GM04503 (cell line): ENCODE measurements at regions not wholly inside any gene's neighbourhood (a gene's known extent, or its start where the extent isn't known, plus 50 kb on each side); places are given as distances from the start of the nearest gene placed in this dataset.

Source experiments
- DNase-seq: peaks from one replicate; pipeline ENCODE4 v3.0.0-alpha.2; 2012; ENCODE audit warnings: low read depth

DNA sequence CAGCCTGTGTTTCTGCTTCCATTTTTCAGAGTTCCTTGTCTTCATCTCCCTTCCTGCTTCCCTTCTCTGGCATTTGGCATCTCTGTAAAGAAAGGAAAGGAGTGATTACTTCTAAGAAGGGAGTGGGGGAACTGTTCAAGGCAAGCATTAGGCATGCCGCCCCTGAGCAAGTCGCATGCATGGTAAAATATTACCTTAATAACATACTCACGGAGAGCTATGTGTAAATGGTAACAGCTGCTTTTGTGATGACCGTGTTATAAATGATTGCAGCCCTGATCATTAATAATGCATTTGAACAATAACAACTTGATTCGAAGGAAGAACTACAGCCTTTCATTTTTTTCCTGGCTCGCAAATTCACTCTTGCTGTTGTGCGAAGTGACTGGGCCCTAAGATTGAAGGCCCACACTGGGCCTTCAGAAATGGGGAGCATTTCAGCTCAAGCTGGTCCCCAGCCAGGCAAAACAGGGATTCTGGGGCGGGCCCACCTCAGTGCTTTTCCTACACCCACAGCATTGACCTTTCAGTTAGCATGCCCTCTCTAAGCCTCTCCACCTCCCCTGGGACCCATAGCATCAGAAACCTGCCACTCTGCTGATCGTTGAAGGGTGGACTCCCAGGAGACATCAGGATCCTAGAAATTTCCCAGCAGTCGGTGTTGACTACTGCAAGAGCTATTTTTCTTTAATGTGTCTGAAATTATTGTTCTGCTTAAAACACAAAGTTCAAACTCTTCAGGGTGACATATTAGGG is 263.0 kb upstream of the CADM1 start:
- no peak for DNase-seq

DNA sequence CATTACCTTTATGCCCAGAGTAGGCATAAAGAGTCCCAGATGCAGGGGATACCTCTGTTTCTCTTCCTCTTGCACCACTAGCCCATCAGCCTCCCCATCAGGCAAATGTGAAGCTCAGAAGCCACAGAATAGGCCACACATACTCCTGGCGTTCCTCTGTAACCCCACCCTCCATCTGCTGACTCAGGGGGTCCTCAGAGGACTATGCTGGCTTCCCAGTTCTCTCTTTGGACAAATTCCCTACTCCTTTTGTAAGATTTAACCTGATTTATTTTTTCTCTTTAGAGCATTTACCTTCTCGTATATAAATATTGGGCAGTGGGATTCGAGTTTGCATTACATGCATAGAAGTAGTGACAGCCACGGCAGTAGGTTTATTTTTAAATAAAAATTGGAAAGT is 262.3 kb upstream of the CADM1 start:
- DNase-seq: no peak

DNA sequence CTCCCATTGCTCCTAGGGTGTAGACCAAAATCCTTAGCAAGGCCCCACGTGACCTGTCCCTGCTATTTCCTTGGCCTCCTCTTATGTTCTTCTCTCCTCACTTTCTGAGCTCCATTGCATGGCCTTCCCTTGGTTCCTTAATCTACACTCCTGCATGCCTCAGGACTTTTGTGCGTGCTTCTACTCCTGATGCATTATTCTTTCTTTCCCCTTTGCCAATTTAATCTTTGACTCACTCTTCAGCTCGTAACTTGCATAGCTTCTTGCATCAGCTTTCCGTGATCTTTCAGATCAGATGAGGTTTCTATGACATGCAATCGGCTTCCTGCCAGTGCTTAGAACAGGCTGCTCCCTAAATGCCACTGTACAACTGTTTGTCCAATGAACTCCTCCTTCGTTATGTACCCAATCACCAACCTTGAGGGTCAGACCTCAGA is 261.6 kb upstream of the CADM1 start:
- peak; percentile 26 for DNase-seq

DNA sequence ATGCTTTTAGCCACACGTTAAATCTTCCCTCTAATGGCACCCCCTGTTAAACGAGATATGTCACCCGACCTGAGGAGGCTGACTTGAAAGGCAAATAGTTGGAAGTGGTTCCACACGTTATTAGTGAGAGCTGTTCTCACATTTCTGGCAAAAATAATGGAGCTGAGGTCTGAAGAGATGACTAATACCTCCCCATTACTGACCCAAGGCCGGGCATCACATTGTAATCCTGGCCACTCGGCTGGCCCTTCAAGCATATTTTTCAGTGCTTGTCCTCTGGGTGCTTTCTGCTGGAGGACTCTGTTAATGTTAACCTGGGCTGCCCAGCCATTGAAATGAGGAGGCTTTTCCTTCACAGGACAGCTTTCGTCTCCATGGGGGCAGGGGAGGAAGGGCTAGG is 260.0 kb upstream of the CADM1 start:
- no peak for DNase-seq

DNA sequence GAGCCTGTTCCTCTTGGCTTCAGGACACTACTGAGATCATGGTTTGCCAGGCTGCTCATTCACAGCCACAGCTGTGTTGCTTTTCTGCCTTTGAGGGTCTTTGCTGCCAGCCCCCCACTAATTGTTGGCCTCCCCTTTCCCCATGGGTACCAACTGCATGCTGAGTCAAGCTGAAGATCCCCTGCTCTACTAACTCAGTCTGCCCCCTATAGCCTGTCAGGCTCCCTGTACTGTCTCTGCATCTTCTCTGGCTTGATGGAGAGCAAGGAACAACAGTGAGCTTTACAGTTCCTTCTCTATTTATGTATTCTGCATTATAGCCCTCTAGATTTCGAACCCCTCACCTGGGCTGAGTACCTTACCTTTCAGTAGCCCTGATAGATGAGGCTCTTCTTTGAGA is 257.6 kb upstream of the CADM1 start:
- DNase-seq: no peak

DNA sequence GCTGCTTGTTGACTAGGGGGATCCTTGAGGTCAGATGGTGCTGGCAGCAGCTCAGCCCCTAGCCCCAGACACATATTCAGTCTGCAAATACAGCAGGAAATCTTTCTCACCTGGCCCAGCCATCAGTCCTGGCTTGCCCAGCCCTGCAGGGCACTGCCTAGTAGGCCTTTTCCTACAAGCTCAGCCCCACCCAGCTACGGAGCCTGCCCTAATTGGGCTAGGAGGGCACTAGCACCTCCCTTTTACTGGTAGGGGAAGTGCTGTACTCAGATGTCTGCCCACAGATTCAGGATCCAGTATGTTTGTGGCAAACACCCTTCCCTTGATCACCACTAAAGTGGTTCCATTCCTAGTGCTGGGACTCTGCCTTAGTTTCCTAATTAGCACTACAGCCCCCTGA is 257.1 kb upstream of the CADM1 start:
- no peak for DNase-seq

DNA sequence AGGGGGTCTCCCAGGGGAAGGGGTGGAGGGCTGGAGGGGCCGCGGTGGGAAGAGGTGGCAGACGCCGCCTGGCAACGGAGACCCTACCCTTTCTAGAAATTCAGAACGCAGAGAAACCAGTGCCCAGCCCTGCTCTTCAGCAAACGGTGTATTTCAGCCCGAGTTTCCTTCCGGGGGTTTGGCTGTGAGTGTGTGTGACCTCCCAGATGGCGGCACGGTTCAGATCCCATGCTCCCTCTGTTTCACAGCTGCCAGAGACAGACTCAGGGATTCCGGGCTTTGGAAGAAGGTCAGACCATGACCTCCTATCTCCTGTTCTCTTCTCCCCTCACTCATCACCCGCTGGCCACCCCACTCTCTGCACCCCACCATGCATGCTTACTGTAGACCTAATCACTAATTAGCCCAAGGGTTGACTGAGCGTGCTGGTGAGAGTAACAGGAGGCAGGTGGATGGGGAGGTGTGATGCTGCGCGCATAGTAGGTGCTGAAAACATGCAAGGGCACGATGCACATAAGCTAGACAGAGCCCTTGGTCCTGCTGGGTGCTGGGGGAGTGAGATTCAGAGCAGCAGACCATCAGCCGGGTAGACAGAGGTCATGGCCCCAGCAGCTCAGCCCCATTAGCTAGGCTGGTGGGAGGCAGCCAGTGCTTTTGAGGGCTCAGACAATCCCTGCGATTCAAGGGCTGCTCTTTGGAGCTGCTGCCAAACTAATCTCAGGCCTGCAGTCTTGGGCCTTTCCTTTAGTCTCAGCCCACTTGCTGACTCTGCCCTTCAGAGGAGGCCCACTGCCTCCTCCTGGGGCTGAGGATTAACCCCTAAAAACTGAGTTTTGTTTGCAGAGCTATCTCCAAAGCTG is 256.5 kb upstream of the CADM1 start:
- DNase-seq: no peak

DNA sequence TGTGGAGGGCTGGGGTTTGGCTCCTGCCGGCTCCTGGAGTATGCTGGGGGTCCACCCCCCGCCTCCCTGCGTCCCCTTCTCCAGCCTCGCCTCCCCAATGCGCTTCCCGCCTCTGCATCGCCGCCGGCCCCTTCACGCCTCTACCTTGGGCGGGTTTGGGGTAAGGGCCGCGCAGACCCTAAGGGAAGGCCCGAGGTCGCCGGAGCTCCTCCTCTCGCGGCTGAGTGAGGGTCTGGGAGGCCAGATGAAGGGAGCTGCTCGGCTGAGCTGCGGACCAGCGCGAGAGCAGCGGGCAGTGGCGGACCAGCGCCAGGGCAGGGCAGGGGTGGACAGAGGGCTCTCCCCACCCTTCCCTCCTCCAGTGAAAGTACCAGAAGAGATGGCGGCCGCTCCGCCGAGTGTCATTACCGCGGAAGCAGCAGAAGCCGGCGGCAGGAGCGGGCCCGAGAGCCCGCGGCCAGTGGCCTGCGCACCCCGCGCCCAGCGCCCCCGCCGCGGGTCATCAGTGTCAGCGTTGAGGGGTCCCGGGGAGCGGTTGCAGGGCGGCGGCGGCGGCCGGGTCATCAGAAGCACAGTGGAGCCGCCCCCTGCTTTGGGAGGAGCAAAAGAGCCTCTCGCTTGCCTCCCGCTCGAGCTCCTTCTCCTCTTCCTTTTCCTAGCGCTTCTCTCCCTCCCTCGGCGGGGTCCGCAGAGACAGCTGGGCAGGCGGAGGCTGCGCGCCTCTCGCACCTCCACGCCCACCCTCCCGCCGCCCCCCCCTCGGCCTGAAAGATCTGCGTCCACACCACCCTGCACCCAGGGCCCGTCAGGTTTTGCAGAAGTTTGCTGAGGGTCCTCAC is 255.6 kb upstream of the CADM1 start:
- DNase-seq: no peak

DNA sequence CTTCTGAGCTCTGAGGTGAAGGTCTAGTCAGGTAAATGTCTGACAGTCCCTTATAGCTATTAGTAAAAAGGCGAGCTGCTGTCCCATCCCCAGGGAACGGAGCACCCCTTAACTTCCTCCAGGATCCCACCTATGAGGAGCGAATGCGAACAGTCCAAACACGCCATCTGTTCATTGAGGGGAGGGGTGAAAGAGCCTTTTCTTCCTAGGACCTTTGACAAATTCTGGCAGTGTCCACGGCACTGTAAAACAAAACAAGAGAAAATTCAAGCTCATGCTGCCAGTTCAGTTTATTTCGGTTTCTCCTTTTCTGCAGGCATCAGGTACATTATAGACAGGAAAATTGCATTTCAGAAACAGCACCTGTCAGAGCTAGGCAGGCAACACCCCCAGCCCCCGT is 253.8 kb upstream of the CADM1 start:
- no peak for DNase-seq

DNA sequence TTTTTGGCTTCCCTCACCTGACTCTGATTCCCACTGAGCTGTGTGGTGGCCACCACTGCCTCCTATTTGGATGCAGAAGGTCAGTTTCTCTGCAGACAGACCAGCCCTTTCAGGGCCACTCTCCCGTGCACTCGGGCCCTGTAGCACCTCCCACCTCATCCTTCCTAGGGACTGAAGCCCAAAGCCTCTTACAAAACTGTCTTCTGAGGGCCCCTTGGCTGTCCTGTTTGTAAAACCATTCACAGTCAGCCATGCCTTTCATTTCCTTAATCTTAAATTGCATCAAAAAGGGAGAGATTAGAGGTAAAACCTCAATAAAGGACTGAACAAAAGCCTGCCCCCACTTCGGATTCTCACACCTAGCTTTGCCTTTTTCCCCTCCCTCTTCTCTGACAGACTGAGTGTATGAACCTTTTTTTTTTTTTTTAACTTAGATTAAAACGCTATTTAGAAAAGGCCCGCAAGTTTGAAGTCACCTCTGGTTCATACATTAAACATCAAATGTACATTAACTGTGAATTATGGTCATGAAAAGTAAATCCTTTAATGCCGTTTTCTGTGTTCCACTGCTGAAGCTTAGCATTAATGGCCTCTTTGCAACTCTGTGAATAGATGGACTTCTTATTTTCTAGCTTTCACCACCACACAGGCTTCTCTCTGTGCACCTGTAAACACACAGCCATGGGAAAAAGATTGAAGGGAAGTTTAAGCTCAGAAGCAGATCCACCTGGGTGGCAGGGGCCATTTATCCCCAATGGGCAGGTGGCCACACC is 247.2 kb upstream of the CADM1 start:
- DNase-seq: no peak

DNA sequence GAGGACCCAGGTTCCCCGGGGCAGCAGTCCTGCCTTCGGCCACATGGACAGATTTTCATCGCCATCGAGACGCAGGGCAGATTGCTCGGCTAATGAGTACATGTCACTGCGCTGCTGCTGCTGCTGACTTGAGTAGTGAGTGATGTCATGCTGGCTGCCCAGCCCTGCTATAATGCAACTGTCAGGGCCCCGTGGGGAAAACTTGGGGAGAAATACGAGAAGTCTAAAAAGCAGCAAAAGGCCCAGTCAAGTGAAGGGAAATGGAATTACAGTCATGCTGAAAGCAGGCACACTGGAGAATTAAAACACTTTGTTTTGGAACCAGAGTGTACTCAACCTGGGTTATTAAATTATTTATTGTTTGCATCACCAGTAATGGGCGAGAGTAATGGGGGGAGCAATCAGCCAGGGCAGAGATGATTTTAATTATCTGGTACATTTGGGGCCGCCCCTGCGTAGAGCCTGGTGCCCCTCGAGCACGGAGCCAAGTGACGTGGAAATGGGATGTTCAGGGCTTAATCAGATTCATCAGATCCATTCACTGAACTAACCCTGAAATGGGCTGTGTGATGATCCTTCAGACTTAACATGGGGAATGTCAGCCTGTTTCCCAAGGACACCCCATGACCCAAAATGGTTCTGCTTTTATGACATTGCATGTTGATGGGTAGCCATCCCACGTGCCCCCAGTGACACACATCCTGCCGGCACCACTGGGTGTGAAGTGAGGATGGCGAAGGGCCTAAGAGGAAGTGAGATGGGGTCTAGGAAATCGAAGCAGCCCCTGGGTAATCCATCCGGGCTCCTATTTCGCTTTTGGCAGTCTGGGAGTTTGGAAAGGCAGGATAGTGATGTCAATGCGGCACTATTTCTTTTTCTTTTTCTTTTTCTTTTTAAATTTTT is 241.6 kb upstream of the CADM1 start:
- DNase-seq: no peak

DNA sequence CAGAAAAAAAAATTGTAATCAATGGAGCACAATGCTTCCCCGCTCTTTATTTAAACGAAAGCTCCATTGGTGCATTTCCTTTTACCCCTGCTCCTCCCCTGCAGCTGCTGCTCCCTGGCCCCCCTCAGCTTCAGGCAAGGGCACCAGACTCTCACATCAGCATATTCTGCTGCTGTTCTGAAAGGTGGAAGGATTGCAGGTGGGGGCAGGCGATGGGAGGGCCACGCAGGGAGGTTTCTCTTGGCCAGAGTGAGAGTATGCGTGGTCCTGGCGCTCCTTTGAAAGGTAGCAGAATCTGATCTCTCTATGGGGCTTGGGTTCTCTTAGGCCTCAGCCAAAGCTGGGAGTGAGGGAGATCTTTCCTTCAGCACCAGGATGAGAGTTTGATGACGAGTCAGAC is 240.9 kb upstream of the CADM1 start:
- DNase-seq: no peak

DNA sequence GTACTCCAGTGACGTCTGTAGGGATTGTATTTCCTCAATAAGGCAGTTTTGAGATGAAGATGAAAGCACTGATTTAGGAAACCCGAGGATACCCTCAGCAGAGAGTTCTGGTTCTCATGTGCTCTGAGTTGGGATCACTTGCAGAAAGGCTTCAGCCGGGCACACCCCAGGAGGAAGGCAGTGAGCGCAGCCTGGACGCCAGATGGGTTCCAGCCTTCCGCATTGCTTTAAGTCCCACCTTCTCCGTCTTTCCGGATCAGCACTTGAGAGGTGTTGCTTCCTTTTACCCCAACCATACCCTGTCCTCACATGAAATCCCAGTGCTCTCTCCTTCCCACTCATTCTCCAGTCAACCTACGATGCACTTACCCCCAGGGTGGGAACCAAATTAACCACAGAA is 239.5 kb upstream of the CADM1 start:
- no peak for DNase-seq

DNA sequence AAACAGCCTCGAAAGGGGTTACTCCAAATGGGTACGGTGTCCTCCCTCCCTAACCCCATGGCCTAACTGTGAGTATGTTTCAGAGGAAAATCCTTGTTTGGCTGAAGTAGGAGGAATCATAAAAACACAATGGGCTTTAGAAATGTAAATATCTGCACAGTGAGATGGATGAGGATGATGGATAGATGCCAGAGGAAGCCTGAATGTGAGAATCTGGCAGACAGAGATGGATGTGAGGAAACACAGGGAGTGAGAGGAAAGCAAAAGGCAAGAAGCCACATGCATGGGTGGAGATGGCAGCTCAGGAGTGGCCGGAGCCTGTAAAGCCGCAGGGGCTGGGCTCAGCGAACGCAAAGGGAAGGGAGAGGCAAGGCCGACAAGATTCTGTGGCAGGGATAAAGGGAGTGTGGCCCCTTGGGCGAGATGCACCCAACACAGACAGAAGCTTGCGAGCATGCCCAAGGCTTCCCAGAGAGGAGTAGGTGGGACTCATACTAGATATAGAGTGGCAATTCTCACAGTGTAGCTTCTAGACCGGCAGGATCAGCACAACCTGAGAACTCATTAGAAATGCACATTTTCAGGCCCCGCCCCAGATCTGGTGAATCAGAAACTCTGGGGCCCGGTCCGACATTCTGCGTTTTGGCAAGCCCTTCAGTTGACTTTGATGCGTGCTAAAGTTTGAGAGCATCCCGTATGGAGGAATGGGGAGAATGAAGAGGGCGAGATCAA is 237.3 kb upstream of the CADM1 start:
- no peak for DNase-seq

DNA sequence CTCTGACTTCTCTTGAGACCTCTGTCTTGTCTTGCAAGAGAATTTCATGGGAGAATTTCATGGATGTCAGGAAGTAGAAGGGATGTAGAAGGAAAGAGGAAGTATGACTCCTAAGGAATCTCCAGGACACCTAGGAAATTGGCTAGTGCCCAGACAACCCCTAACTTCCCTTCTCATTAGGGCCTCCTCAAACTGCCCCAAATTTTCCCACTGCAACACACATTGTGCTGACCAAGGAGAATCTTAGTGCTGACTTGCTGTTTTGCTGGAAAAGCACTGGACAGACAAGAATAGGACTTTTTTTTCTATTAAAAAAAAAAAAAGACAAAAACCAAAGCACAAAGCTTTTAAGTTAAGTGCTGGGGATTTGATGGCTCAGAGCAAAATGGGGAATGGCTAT is 236.1 kb upstream of the CADM1 start:
- no peak for DNase-seq

DNA sequence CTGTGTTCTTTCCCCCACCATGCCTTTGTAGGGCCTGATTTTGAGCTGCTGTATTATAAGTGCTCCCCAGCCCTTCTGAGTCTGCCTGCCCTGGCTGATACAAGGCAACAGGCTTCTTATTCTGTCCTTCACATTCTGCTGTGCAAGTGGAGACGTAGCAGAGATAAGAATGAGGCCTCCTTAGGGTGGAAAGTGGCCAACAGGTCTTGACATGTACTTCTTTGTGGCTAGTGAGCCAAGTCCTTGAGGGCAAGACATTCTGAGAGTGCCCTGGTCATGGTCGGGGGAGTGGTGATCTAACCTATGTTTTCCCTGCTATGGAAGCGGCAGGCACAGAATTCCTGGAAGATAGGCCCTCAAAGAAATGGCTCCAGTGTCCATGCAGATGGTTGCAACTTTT is 235.7 kb upstream of the CADM1 start:
- DNase-seq: no peak

DNA sequence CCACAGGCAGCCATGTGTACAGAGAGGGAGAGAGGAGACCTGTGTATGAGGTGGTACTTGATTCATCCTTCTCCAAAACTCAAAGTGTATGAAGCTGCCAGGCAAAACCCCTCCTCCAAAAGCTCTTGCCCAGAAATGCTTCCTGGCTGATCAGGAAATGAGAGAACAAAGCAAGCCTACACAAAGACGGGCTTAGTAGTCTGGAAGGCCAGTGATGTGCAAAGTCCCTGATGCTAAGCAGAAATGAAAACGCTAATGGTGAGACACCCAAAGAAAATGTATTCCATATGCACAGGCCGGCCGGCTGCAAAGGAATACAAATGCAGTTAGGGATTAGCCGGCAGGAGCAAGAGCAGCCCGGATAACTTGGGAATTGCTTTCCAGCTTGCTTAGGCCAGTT is 234.9 kb upstream of the CADM1 start:
- no peak for DNase-seq

DNA sequence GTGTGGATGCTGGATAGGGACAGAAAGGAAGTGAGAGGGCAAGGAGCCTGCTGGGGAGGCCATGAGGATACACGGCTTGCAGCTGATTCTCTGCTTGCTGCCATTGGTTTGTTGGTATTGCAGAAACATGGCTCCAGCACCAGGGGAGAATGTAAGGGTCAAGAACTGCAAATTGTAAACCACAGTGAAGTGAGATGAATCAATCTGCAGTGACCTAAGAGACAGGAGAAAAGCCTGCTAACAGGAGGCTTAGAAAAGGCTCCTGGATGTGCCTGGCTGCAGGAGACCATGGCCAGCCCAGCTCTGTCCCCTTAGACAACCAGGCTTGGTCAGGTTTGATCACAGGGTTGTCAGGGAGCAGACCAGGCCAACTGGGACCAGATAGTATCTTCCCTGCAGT is 233.7 kb upstream of the CADM1 start:
- no peak for DNase-seq

DNA sequence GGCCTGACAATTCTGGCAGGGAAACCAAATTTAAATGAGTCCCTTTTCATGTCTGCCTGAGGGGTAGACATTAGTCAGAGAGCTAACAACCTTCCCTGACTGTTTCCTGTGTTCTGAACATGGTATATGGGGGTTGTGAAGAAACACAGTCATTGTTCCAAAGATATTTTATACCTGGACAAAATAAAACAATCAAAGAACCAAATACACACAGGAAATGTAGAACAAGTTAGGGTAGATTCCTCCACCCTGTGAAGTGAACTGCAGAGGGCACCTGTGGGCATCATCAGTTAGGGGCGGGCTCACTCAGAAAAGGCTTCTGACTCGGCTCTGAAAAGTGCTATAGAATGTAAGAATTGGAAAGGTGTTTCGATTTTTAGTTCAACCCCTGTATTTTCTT is 231.9 kb upstream of the CADM1 start:
- DNase-seq: no peak

DNA sequence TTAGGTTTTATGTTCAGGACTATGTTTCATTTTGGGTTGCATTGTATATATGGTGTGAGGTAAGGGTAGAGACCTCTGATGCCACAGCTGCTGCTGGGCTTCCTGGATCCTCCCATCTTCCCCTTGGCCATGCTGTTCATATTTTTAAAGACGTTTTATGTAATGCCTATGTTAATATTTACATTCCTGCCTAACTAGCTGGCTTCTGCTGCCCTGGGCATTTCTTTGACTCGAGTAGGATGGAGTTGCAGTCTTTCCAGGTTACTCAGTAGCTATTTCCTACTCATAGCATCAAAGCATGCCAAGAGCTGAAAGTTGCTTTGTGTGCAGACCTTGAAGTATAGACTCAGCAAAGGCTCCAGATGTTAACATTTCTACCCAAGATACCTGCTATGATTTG is 220.5 kb upstream of the CADM1 start:
- DNase-seq: peak; percentile 8
